ENCODE measurements at regions not wholly inside any gene's neighbourhood (a gene's known extent, or its start where the extent isn't known, plus 50 kb on each side); places are given as distances from the start of the nearest gene placed in this dataset.

DNA sequence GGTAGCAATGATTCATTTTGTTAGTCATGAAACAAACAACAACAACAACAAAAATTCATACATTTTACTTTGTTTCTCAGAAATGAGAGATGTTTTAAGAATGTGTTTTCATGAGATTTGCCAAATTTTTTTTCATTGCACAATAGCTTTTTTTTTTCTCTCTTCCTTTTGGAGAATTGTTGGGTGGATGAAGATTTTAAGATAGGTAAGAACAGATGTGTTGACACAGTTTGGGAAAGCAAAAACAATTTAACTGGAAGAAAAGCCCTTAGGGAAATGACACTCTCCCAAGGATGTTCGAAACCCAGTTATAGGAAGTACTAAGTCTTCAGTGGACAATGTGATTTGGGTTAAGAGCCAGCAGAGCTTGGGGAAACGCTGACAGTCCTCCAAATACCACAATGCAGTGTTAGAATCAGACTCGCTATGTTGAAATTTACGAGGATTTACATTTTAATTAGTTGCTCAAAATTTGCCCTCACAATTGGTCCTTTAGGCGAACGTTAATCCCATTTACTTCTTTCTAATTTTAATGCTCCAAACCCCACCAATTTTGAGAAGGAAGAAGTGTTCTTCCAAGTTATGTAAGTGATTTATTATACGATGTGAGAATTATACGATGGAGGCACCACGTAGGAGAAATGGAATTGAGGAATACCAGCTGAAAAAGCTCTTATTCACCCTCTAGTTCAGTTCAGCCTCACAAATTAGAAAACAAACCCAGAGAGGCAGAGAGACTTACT lies 61.2 kb downstream of the HHEX start:
- TF ChIP-seq CTCF (IDR thresholded peaks at IDR 0.05) (no peak), POLR2A (IDR thresholded peaks at IDR 0.05) (no peak), EP300 (IDR thresholded peaks at IDR 0.05; ENCODE audit: low read depth) (no peak), POLR2AphosphoS5 (IDR thresholded peaks at IDR 0.05) (no peak)

Data from transverse colon (tissue), 4 donors.